Transverse colon (tissue), 4 donors: ENCODE measurements at regions not wholly inside any gene's neighbourhood (a gene's known extent, or its start where the extent isn't known, plus 50 kb on each side); places are given as distances from the start of the nearest gene placed in this dataset.

Source experiments
- DNase-seq: peaks from one replicate; pipeline ENCODE4 v3.0.0-alpha.2; 2019
- H3K27ac ChIP-seq, 4 donors: fragments of 200-600 bp; sonication (generic); 2 replicates each; pipeline ENCODE4 v1.5.1; 2016 to 2018; ENCODE audit warnings: inconsistent platforms in 4 of 4
- H3K27me3 ChIP-seq: fragments of 200-600 bp; sonication (generic); 2 replicates; pipeline ENCODE4 v1.5.1; 2017; ENCODE audit warnings: inconsistent platforms
- H3K36me3 ChIP-seq, 4 donors: fragments of 200-600 bp; sonication (generic); 2 replicates each; pipeline ENCODE4 v1.5.1; 2017 to 2019; ENCODE audit warnings: inconsistent platforms in 4 of 4
- H3K4me1 ChIP-seq, 4 donors: fragments of 200-600 bp; sonication (generic); 2 replicates each; pipeline ENCODE4 v1.5.1; 2017 to 2020; ENCODE audit warnings: inconsistent platforms in 4 of 4
- H3K4me3 ChIP-seq, 4 donors: fragments of 200-600 bp; sonication (generic); 1 replicate in 1 of 4; 2 replicates in 3 of 4; pipeline versions ENCODE4 v1.5.1 to v1.6.1; 2017 to 2019; ENCODE audit warnings: inconsistent platforms in 4 of 4
- H3K9me3 ChIP-seq, 2 donors: fragments of 200-600 bp; sonication (generic); 2 replicates each; pipeline ENCODE4 v1.5.1; 2017 to 2019; ENCODE audit warnings: inconsistent platforms in 2 of 2
- EP300 ChIP-seq: sonication (generic); formaldehyde crosslinking; IDR thresholded peaks from one replicate; pipeline ENCODE4 v1.6.1; 2017; ENCODE audit warnings: antibody characterized with exemption, low read depth
- POLR2A ChIP-seq: fragments of 450-650 bp; IDR thresholded peaks from one replicate; pipeline ENCODE4 v1.6.1; 2016; ENCODE audit warnings: antibody characterized with exemption, mild to moderate bottlenecking, moderate library complexity
- POLR2AphosphoS5 ChIP-seq, 3 donors: sonication (generic); formaldehyde crosslinking; IDR thresholded peaks; one replicate each; pipeline ENCODE4 v1.6.1; 2016; ENCODE audit warnings: antibody characterized with exemption in 3 of 3
- WGBS, 2 donors: methylation state at CpG; one replicate each; pipeline ENCODE4 v1.1.5; 2018; ENCODE audit warnings: low coverage in 1 of 2; 5-methylcytosine and 5-hydroxymethylcytosine counted together
- in situ Hi-C, 4 donors: fragments of 200-750 bp; cut with MboI; loops; one replicate each; pipeline versions ENCODE4 v1.15.0 to v1.15.1; 2017; ENCODE audit warnings: low sequenced_read_pairs in 3 of 4, low pct_ligation_motif_present in 1 of 4, low pct_unique_long_range_greater_than_20kb in 1 of 4
- intact Hi-C: fragments of 100-400 bp; cut with DNase I; formaldehyde crosslinking; loops from one replicate; pipeline ENCODE4 v1.15.1; 2023; ENCODE audit warnings: low total_unique reads
- TF ChIP-seq, protein P1 (sequence below), 5 experiments: fragments of 200-600 bp in 3 of 5; fragments of 450-650 bp in 2 of 5; sonication (generic) in 3 of 5; IDR thresholded peaks; 1 replicate in 2 of 5; 2 replicates in 3 of 5; pipeline ENCODE4 v1.5.1; 2016 to 2017; ENCODE audit warnings: antibody characterized with exemption in 5 of 5, inconsistent platforms in 3 of 5, mild to moderate bottlenecking in 2 of 5, moderate library complexity in 1 of 5

- in situ Hi-C loops: no loop called here
- Histone ChIP-seq H3K27ac (no peak overlapping the region), H3K4me1 (no peaks in the 10 kb centered on the region)
Observed at GRCh38 chrX:23482561-23482960, 147.9 kb downstream of the PTCHD1 start.

GRCh38 chrX:23483396-23483795 is 148.7 kb downstream of the PTCHD1 start:
- Histone ChIP-seq H3K27me3 (no peaks in the 10 kb centered on the region), H3K36me3 (no peaks in the 10 kb centered on the region), H3K4me3 (no peak overlapping the region), H3K9me3 (no peaks in the 10 kb centered on the region), H3K27ac (no peak overlapping the region), H3K4me1 (no peaks in the 10 kb centered on the region)
- in situ Hi-C loops (no loop called here), intact Hi-C loops (no loop called here)
- 42 to 59% methylated on average over 2 to 3 of the region's 3 CpGs for WGBS, 2 donors
- DNase-seq: no peak
- TF ChIP-seq POLR2A (no peak), POLR2AphosphoS5 (IDR thresholded peaks at IDR 0.05) (no peak), EP300 (no peak)
- TF ChIP-seq, protein P1, sequence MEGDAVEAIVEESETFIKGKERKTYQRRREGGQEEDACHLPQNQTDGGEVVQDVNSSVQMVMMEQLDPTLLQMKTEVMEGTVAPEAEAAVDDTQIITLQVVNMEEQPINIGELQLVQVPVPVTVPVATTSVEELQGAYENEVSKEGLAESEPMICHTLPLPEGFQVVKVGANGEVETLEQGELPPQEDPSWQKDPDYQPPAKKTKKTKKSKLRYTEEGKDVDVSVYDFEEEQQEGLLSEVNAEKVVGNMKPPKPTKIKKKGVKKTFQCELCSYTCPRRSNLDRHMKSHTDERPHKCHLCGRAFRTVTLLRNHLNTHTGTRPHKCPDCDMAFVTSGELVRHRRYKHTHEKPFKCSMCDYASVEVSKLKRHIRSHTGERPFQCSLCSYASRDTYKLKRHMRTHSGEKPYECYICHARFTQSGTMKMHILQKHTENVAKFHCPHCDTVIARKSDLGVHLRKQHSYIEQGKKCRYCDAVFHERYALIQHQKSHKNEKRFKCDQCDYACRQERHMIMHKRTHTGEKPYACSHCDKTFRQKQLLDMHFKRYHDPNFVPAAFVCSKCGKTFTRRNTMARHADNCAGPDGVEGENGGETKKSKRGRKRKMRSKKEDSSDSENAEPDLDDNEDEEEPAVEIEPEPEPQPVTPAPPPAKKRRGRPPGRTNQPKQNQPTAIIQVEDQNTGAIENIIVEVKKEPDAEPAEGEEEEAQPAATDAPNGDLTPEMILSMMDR (IDR thresholded peaks at IDR 0.05): no peak

More at GRCh38 chrX:23482561-23482960, 147.9 kb downstream of the PTCHD1 start:
- H3K9me3 ChIP-seq: no peaks in the 10 kb centered on the region
- no peaks in the 10 kb centered on the region for H3K27me3 ChIP-seq
- no peak for DNase-seq
- no peaks in the 10 kb centered on the region for H3K36me3 ChIP-seq
- TF ChIP-seq EP300: no peak
- TF ChIP-seq, protein P1 (IDR thresholded peaks at IDR 0.05): no peak
- TF ChIP-seq POLR2AphosphoS5 (IDR thresholded peaks at IDR 0.05): no peak
- TF ChIP-seq POLR2A: no peak
- intact Hi-C loops: no loop called here
- no peak overlapping the region for H3K4me3 ChIP-seq
- 70% methylated on average over 3 of the region's 3 CpGs; no CpG with 5 or more reads in 1 of the 2 donors for WGBS, 2 donors

DNA sequence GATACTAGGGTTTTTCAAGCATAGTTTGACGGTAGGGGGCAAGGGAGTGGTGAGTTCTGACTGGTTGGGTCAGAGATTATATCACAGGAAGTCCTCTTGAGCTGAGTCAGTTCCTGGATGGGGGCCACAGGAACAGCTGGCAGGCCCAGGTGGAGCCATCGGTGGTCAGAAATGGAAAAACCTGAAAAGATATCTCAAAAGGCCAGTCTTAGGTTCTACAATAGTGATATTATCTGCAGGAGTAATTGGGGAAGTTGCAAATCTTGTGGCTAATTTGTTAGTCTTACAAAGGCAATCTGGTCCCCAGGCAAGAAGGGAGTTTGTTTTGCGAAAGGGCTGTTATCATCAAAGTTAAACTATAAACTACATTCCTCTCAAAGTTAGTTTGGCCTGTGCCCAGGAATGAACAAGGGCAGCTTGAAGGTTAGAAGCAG is 159.3 kb downstream of the PTCHD1 start:
- TF ChIP-seq POLR2AphosphoS5 (IDR thresholded peaks at IDR 0.05): no peak
- TF ChIP-seq EP300: no peak
- no peak for TF ChIP-seq POLR2A
- TF ChIP-seq, protein P1 (IDR thresholded peaks at IDR 0.05): no peak
- intact Hi-C loops: no loop called here
- Histone ChIP-seq H3K4me3 (no peak overlapping the region), H3K4me1 (no peaks in the 10 kb centered on the region), H3K36me3 (no peaks in the 10 kb centered on the region), H3K9me3 (no peaks in the 10 kb centered on the region), H3K27me3 (no peaks in the 10 kb centered on the region), H3K27ac (no peak overlapping the region)
- whole genome bisulfite sequencing, 2 donors: 32% methylated on average over 3 of the region's 3 CpGs; no CpG with 5 or more reads in 1 of the 2 donors
- no peak for DNase-seq
- in situ Hi-C loops: no loop called here

GRCh38 chrX:23494741-23495140 is 160.1 kb downstream of the PTCHD1 start:
- Histone ChIP-seq H3K4me3 (no peak overlapping the region), H3K9me3 (no peaks in the 10 kb centered on the region), H3K36me3 (no peaks in the 10 kb centered on the region), H3K27me3 (no peaks in the 10 kb centered on the region), H3K27ac (no peak overlapping the region), H3K4me1 (no peaks in the 10 kb centered on the region)
- TF ChIP-seq, protein P1 (IDR thresholded peaks at IDR 0.05): no peak
- TF ChIP-seq POLR2A (no peak), POLR2AphosphoS5 (IDR thresholded peaks at IDR 0.05) (no peak), EP300 (no peak)
- WGBS, 2 donors: 82% methylated on average over 12 of the region's 12 CpGs; no CpG with 5 or more reads in 1 of the 2 donors
- in situ Hi-C loops: no loop called here
- DNase-seq: no peak
- intact Hi-C loops: no loop called here
